SU-DHL-6 (cell line): ENCODE measurements at regions not wholly inside any gene's neighbourhood (a gene's known extent, or its start where the extent isn't known, plus 50 kb on each side); places are given as distances from the start of the nearest gene placed in this dataset.

Experiments used
- CTCF ChIP-seq: fragments of 200-600 bp; sonication (generic); IDR thresholded peaks from one replicate; pipeline ENCODE4 v1.5.1; 2017; ENCODE audit warnings: antibody characterized with exemption, mild to moderate bottlenecking, low read length, moderate library complexity; ENCODE audit not compliant: insufficient read depth, poor library complexity, severe bottlenecking
- EZH2phosphoT487 ChIP-seq: fragments of 200-600 bp; sonication (generic), shearing (Covaris generic); conservative IDR thresholded peaks from 2 replicates; pipeline ENCODE4 v1.6.1; 2018; ENCODE audit warnings: mild to moderate bottlenecking, antibody characterized with exemption, low read length, moderate library complexity, mixed read lengths

GRCh38 chr4:80141543-80141942 is 55.8 kb upstream of the PRDM8 start:
- TF ChIP-seq CTCF = no peak
- no peak for TF ChIP-seq EZH2phosphoT487
